WTC11 (cell line): ENCODE measurements at regions not wholly inside any gene's neighbourhood (a gene's known extent, or its start where the extent isn't known, plus 50 kb on each side); places are given as distances from the start of the nearest gene placed in this dataset.

ENCODE experiments used
- ATAC-seq: fragments of 200-7000 bp; cut with Tn5 transposase; 2 replicates; pipeline ENCODE4 v1.10.0; 2021; ENCODE audit warnings: mild to moderate bottlenecking, moderate library complexity
- CTCF ChIA-PET: fragments of 300-600 bp; sonication (Branson Sonifier 250); formaldehyde crosslinking; loops from one replicate; lab custom pipeline; 2021; ENCODE audit warnings: antibody characterized with exemption; lab: Charles Lee
- POLR2A ChIA-PET: fragments of 350-600 bp; sonication (Branson Sonifier 250); formaldehyde crosslinking; loops from one replicate; lab custom pipeline; 2021; ENCODE audit warnings: antibody characterized with exemption; lab: Charles Lee
- DNase-seq: peaks from one replicate; pipeline ENCODE4 v3.0.0; 2021; ENCODE audit warnings: low spot score
- H3K27ac Mint-ChIP-seq: 2 replicates; pipeline ENCODE4 v1.8.0; 2021; ENCODE audit warnings: mixed read lengths
- H3K27me3 Mint-ChIP-seq: 2 replicates; pipeline ENCODE4 v1.8.0; 2021; ENCODE audit warnings: low read depth, mild to moderate bottlenecking, moderate library complexity, mixed read lengths
- H3K36me3 Mint-ChIP-seq: 2 replicates; pipeline ENCODE4 v1.8.0; 2021; ENCODE audit warnings: mixed read lengths
- H3K4me1 Mint-ChIP-seq: 2 replicates; pipeline ENCODE4 v1.8.0; 2022; ENCODE audit warnings: mixed read lengths
- H3K4me3 Mint-ChIP-seq: 2 replicates; pipeline ENCODE4 v1.8.0; 2021; ENCODE audit warnings: mild to moderate bottlenecking, moderate library complexity, mixed read lengths
- H3K9me3 Mint-ChIP-seq: 2 replicates; pipeline ENCODE4 v1.8.0; 2021; ENCODE audit warnings: mixed read lengths
- ATF6 ChIP-seq: sonication (generic); formaldehyde crosslinking; IDR thresholded peaks from 2 replicates; pipeline ENCODE4 v1.8.1; 2023; ENCODE audit warnings: mild to moderate bottlenecking, missing genetic modification reagents
- CBFB ChIP-seq: sonication (generic); formaldehyde crosslinking; IDR thresholded peaks from 2 replicates; pipeline ENCODE4 v1.8.1; 2022; ENCODE audit warnings: mild to moderate bottlenecking, low read depth, missing genetic modification reagents
- CREB1 ChIP-seq: sonication (generic); formaldehyde crosslinking; IDR thresholded peaks from 2 replicates; pipeline ENCODE4 v1.8.0; 2023; ENCODE audit warnings: mild to moderate bottlenecking, missing genetic modification reagents
- E2F1 ChIP-seq: sonication (generic); formaldehyde crosslinking; IDR thresholded peaks from 2 replicates; pipeline ENCODE4 v1.8.0; 2022; ENCODE audit warnings: mild to moderate bottlenecking, missing genetic modification reagents
- FOXP1 ChIP-seq: sonication (generic); formaldehyde crosslinking; IDR thresholded peaks from 2 replicates; pipeline ENCODE4 v1.8.0; 2022; ENCODE audit warnings: missing genetic modification reagents, mild to moderate bottlenecking, moderate library complexity, borderline replicate concordance
- FOXP4 ChIP-seq: sonication (generic); formaldehyde crosslinking; IDR thresholded peaks from 2 replicates; pipeline ENCODE4 v1.8.0; 2022; ENCODE audit warnings: mild to moderate bottlenecking, missing genetic modification reagents
- JAZF1 ChIP-seq: fragments of 250-450 bp; sonication (Bioruptor Pico); IDR thresholded peaks from 2 replicates; pipeline ENCODE4 v1.9.0; 2021; ENCODE audit warnings: moderate library complexity, mild to moderate bottlenecking, inconsistent platforms
- NFE2L1 ChIP-seq: sonication (generic); formaldehyde crosslinking; IDR thresholded peaks from 2 replicates; pipeline ENCODE4 v1.8.1; 2023; ENCODE audit warnings: missing genetic modification reagents
- NFYB ChIP-seq: sonication (generic); formaldehyde crosslinking; conservative IDR thresholded peaks from 2 replicates; pipeline ENCODE4 v1.8.0; 2022; ENCODE audit warnings: low read depth, missing genetic modification reagents
- SMAD4 ChIP-seq: sonication (generic); formaldehyde crosslinking; IDR thresholded peaks from 2 replicates; pipeline ENCODE4 v1.8.0; 2022; ENCODE audit warnings: mild to moderate bottlenecking, missing genetic modification reagents
- SP1 ChIP-seq: sonication (generic); formaldehyde crosslinking; conservative IDR thresholded peaks from 2 replicates; pipeline ENCODE4 v1.8.1; 2022; ENCODE audit warnings: missing genetic modification reagents
- TCF7 ChIP-seq: sonication (generic); formaldehyde crosslinking; IDR thresholded peaks from 2 replicates; pipeline ENCODE4 v1.8.0; 2022; ENCODE audit warnings: mild to moderate bottlenecking, low read depth, missing genetic modification reagents, moderate library complexity
- TEAD1 ChIP-seq: sonication (generic); formaldehyde crosslinking; IDR thresholded peaks from 2 replicates; pipeline ENCODE4 v1.8.0; 2022; ENCODE audit warnings: mild to moderate bottlenecking, missing genetic modification reagents
- ZBTB21 ChIP-seq: sonication (generic); formaldehyde crosslinking; IDR thresholded peaks from 2 replicates; pipeline ENCODE4 v1.8.1; 2023; ENCODE audit warnings: mild to moderate bottlenecking, missing genetic modification reagents, borderline replicate concordance
- ZBTB43 ChIP-seq: sonication (generic); formaldehyde crosslinking; IDR thresholded peaks from 2 replicates; pipeline ENCODE4 v1.8.1; 2023; ENCODE audit warnings: mild to moderate bottlenecking, missing genetic modification reagents
- ZNF138 ChIP-seq: sonication (generic); formaldehyde crosslinking; conservative IDR thresholded peaks from 2 replicates; pipeline ENCODE4 v1.8.1; 2022; ENCODE audit warnings: mild to moderate bottlenecking, moderate library complexity, missing genetic modification reagents
- ZNF416 ChIP-seq: fragments of 250-450 bp; sonication (Bioruptor Pico); IDR thresholded peaks from 2 replicates; pipeline ENCODE4 v1.9.0; 2021; ENCODE audit warnings: mild to moderate bottlenecking, inconsistent platforms
- ZSCAN18 ChIP-seq: fragments of 250-450 bp; sonication (Bioruptor Pico); IDR thresholded peaks from 2 replicates; pipeline ENCODE4 v2.1.2; 2022; ENCODE audit warnings: mild to moderate bottlenecking, moderate library complexity
- TF ChIP-seq, protein P1 (sequence below): sonication (generic); formaldehyde crosslinking; IDR thresholded peaks from 2 replicates; pipeline ENCODE4 v1.8.0; 2022; ENCODE audit warnings: missing genetic modification reagents
- TF ChIP-seq, protein P2 (sequence below): fragments of 250-450 bp; sonication (Bioruptor Pico); IDR thresholded peaks from 2 replicates; pipeline ENCODE4 v1.9.0; 2021; ENCODE audit warnings: mild to moderate bottlenecking
- TF ChIP-seq, protein P3 (sequence below): sonication (generic); formaldehyde crosslinking; IDR thresholded peaks from 2 replicates; pipeline ENCODE4 v1.8.0; 2022; ENCODE audit warnings: mild to moderate bottlenecking, missing genetic modification reagents

GRCh38 chr4:162681212-162681611, 485.5 kb downstream of the NAF1 start:
- Mint-ChIP-seq H3K4me3 (no peak overlapping the region), H3K27ac (no peak overlapping the region), H3K27me3 (no peaks in the 10 kb centered on the region; the same call in 1 of the 2 replicates), H3K36me3 (peaks cover 9% of the 10 kb centered on the region; the same call in 1 of the 2 replicates), H3K4me1 (no peaks in the 10 kb centered on the region), H3K9me3 (peaks cover 19% of the 10 kb centered on the region)
- ChIA-PET CTCF (no interaction called here), POLR2A (no interaction called here)
- no peak for TF ChIP-seq NFE2L1 (CRISPR knock-in tag)
- no peak for TF ChIP-seq TCF7 (CRISPR knock-in tag)
- TF ChIP-seq JAZF1 (CRISPR knock-in tag), result no peak
- no peak for TF ChIP-seq SMAD4 (CRISPR knock-in tag)
- TF ChIP-seq ATF6 (CRISPR knock-in tag), result no peak
- TF ChIP-seq, protein P1, sequence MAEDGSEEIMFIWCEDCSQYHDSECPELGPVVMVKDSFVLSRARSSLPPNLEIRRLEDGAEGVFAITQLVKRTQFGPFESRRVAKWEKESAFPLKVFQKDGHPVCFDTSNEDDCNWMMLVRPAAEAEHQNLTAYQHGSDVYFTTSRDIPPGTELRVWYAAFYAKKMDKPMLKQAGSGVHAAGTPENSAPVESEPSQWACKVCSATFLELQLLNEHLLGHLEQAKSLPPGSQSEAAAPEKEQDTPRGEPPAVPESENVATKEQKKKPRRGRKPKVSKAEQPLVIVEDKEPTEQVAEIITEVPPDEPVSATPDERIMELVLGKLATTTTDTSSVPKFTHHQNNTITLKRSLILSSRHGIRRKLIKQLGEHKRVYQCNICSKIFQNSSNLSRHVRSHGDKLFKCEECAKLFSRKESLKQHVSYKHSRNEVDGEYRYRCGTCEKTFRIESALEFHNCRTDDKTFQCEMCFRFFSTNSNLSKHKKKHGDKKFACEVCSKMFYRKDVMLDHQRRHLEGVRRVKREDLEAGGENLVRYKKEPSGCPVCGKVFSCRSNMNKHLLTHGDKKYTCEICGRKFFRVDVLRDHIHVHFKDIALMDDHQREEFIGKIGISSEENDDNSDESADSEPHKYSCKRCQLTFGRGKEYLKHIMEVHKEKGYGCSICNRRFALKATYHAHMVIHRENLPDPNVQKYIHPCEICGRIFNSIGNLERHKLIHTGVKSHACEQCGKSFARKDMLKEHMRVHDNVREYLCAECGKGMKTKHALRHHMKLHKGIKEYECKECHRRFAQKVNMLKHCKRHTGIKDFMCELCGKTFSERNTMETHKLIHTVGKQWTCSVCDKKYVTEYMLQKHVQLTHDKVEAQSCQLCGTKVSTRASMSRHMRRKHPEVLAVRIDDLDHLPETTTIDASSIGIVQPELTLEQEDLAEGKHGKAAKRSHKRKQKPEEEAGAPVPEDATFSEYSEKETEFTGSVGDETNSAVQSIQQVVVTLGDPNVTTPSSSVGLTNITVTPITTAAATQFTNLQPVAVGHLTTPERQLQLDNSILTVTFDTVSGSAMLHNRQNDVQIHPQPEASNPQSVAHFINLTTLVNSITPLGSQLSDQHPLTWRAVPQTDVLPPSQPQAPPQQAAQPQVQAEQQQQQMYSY (CRISPR knock-in tag), result no peak
- TF ChIP-seq TEAD1 (CRISPR knock-in tag), result no peak
- no peak for TF ChIP-seq ZSCAN18 (CRISPR knock-in tag)
- TF ChIP-seq E2F1 (CRISPR knock-in tag), result no peak
- no peak for TF ChIP-seq ZNF416 (CRISPR knock-in tag)
- TF ChIP-seq FOXP1 (CRISPR knock-in tag), result no peak
- TF ChIP-seq, protein P2, sequence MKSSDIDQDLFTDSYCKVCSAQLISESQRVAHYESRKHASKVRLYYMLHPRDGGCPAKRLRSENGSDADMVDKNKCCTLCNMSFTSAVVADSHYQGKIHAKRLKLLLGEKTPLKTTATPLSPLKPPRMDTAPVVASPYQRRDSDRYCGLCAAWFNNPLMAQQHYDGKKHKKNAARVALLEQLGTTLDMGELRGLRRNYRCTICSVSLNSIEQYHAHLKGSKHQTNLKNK, result no peak
- no peak for TF ChIP-seq ZBTB21 (CRISPR knock-in tag)
- TF ChIP-seq NFYB (CRISPR knock-in tag), result no peak
- no peak for TF ChIP-seq ZNF138 (CRISPR knock-in tag)
- no peak for ATAC-seq
- DNase-seq, result no peak

GRCh38 chr4:162675661-162676060, 491.0 kb downstream of the NAF1 start:
- DNase-seq (no peak), ATAC-seq (no peak)
- Mint-ChIP-seq H3K27ac (no peak overlapping the region), H3K36me3 (peaks cover 10% of the 10 kb centered on the region), H3K4me1 (no peaks in the 10 kb centered on the region), H3K9me3 (peaks cover 32% of the 10 kb centered on the region), H3K4me3 (no peak overlapping the region), H3K27me3 (no peaks in the 10 kb centered on the region; the same call in 1 of the 2 replicates)
- no peak for TF ChIP-seq ZBTB43 (CRISPR knock-in tag)
- TF ChIP-seq SP1 (CRISPR knock-in tag), result no peak
- no peak for TF ChIP-seq FOXP4 (CRISPR knock-in tag)
- TF ChIP-seq, protein P3, sequence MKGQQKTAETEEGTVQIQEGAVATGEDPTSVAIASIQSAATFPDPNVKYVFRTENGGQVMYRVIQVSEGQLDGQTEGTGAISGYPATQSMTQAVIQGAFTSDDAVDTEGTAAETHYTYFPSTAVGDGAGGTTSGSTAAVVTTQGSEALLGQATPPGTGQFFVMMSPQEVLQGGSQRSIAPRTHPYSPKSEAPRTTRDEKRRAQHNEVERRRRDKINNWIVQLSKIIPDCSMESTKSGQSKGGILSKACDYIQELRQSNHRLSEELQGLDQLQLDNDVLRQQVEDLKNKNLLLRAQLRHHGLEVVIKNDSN (CRISPR knock-in tag), result no peak
- TF ChIP-seq SMAD4 (CRISPR knock-in tag), result no peak
- TF ChIP-seq CREB1 (CRISPR knock-in tag), result no peak
- no peak for TF ChIP-seq CBFB (CRISPR knock-in tag)
- CTCF ChIA-PET, result interaction anchor here (0.7 kb wide), 1 partner anchor 106 kb away, joined by 3 read pairs; no protein-coding TSS in a partner anchor
- POLR2A ChIA-PET, result no interaction called here
